ENCODE measurements at regions not wholly inside any gene's neighbourhood (a gene's known extent, or its start where the extent isn't known, plus 50 kb on each side); places are given as distances from the start of the nearest gene placed in this dataset.

- Mint-ChIP-seq H3K9me3 (no peaks in the 10 kb centered on the region), H3K36me3 (ENCODE audit: low read depth) (no peaks in the 10 kb centered on the region), H3K4me3 (no peak overlapping the region)
Measured at GRCh38 chrX:88424541-88424940, 322.5 kb upstream of the CPXCR1 start.

DNA sequence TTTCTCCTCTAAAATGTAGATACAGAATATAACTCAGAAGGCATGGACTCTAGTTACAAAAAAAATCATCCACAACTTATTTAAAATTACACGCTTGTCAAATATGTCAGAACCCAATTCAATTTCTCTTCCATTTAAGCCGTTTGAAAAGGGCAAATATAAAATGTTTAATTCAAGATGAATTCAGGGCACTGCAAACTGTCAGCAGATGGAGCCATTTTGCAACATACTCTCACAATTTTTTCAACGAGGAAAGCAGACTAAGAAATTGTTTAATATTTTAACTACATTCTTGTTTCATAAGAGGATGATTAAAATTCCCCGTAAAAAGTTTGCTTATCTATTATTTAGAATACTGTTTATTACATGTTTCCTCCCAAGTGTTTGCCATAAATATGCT is 321.3 kb upstream of the CPXCR1 start:
- Mint-ChIP-seq H3K9me3 (no peaks in the 10 kb centered on the region), H3K4me3 (no peak overlapping the region), H3K27me3 (ENCODE audit: low read depth, poor library complexity) (no peaks in the 10 kb centered on the region), H3K4me1 (peaks cover 4% of the 10 kb centered on the region), H3K36me3 (ENCODE audit: low read depth) (no peaks in the 10 kb centered on the region), H3K27ac (no peak overlapping the region)
- peak; percentile 23 for TF ChIP-seq CTCF (IDR thresholded peaks at IDR 0.05)
- no peak for DNase-seq

More at GRCh38 chrX:88424541-88424940, 322.5 kb upstream of the CPXCR1 start:
- Mint-ChIP-seq H3K27me3 (ENCODE audit: low read depth, poor library complexity) (no peaks in the 10 kb centered on the region), H3K4me1 (peaks cover 4% of the 10 kb centered on the region), H3K27ac (no peak overlapping the region)
- no peak for DNase-seq
- no peak for TF ChIP-seq CTCF (IDR thresholded peaks at IDR 0.05)

GRCh38 chrX:88437563-88437962 is 309.5 kb upstream of the CPXCR1 start:
- DNase-seq, result no peak
- Mint-ChIP-seq H3K4me3 (no peak overlapping the region), H3K27me3 (ENCODE audit: low read depth, poor library complexity) (no peaks in the 10 kb centered on the region), H3K36me3 (ENCODE audit: low read depth) (no peaks in the 10 kb centered on the region), H3K27ac (no peak overlapping the region), H3K4me1 (no peaks in the 10 kb centered on the region), H3K9me3 (peaks cover 11% of the 10 kb centered on the region)
- no peak for TF ChIP-seq CTCF (IDR thresholded peaks at IDR 0.05)

GRCh38 chrX:88438209-88438608 is 308.8 kb upstream of the CPXCR1 start:
- Mint-ChIP-seq H3K27me3 (ENCODE audit: low read depth, poor library complexity) (no peaks in the 10 kb centered on the region), H3K27ac (no peak overlapping the region), H3K36me3 (ENCODE audit: low read depth) (no peaks in the 10 kb centered on the region), H3K9me3 (peaks cover 11% of the 10 kb centered on the region), H3K4me1 (no peaks in the 10 kb centered on the region), H3K4me3 (no peak overlapping the region)
- no peak for DNase-seq
- no peak for TF ChIP-seq CTCF (IDR thresholded peaks at IDR 0.05)

DNA sequence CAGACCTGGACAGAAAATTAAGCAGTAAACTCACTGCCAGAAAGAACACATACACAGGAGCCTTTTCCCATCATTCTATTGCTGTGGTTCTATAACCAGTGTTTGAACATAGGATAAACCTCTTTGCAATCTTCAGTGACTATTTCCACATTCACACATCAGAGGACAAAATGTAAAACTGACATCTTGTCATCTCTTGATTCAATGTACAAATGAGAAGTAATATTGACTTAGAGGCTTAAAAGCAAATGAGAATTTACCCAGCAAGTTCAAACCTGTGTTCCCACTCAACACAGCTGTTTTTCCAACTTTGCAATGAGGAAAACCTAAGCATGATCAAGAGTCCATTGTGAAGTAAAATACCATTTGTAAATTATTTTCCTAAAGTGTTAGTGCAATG is 307.1 kb upstream of the CPXCR1 start:
- Mint-ChIP-seq H3K4me3 (no peak overlapping the region), H3K36me3 (ENCODE audit: low read depth) (no peaks in the 10 kb centered on the region), H3K9me3 (peaks cover 11% of the 10 kb centered on the region), H3K27me3 (ENCODE audit: low read depth, poor library complexity) (no peaks in the 10 kb centered on the region), H3K4me1 (no peaks in the 10 kb centered on the region), H3K27ac (no peak overlapping the region)
- TF ChIP-seq CTCF (IDR thresholded peaks at IDR 0.05), result no peak
- DNase-seq, result no peak
